ENCODE measurements at regions not wholly inside any gene's neighbourhood (a gene's known extent, or its start where the extent isn't known, plus 50 kb on each side); places are given as distances from the start of the nearest gene placed in this dataset.

- TF ChIP-seq RAD21 (IDR thresholded peaks at IDR 0.05 in 1 of 2, conservative IDR thresholded peaks at IDR 0.05 in 1 of 2; ENCODE audit: low read depth in 2 of 2, low read length in 2 of 2) = no peak
- TF ChIP-seq, protein P1, sequence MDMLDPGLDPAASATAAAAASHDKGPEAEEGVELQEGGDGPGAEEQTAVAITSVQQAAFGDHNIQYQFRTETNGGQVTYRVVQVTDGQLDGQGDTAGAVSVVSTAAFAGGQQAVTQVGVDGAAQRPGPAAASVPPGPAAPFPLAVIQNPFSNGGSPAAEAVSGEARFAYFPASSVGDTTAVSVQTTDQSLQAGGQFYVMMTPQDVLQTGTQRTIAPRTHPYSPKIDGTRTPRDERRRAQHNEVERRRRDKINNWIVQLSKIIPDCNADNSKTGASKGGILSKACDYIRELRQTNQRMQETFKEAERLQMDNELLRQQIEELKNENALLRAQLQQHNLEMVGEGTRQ (IDR thresholded peaks at IDR 0.05; ENCODE audit: low read length) = no peak
- TF ChIP-seq POLR2AphosphoS5 (IDR thresholded peaks at IDR 0.05; ENCODE audit: low read depth, low read length) = no peak
- no peak for TF ChIP-seq TAF1 (IDR thresholded peaks at IDR 0.05; ENCODE audit: low read depth, low read length)
- TF ChIP-seq CTCF (IDR thresholded peaks at IDR 0.05; ENCODE audit: control extremely low read depth in 1 of 3, insufficient read depth in 1 of 3, low read depth in 1 of 3, low read length in 3 of 3) = no peak
- TF ChIP-seq SP1 (IDR thresholded peaks at IDR 0.05; ENCODE audit: low read depth, low read length) = no peak
- TF ChIP-seq ZNF274 (IDR thresholded peaks at IDR 0.05; ENCODE audit: borderline replicate concordance, extremely low read depth, low read length) = no peak
- no peak for TF ChIP-seq TCF12 (IDR thresholded peaks at IDR 0.05; ENCODE audit: low read depth, low read length)
- TF ChIP-seq EP300 (IDR thresholded peaks at IDR 0.05; ENCODE audit: borderline replicate concordance in 1 of 2, low read depth in 2 of 2, low read length in 2 of 2) = no peak
- TF ChIP-seq MAFK (IDR thresholded peaks at IDR 0.05; ENCODE audit: low read depth, low read length) = no peak
Measured at GRCh38 chr17:71502443-71502842, 618.4 kb upstream of the SOX9 start.
